Stomach (tissue), 8 donors: ENCODE measurements at regions not wholly inside any gene's neighbourhood (a gene's known extent, or its start where the extent isn't known, plus 50 kb on each side); places are given as distances from the start of the nearest gene placed in this dataset.

Experiments
- DNase-seq, 2 donors: peaks; one replicate each; pipeline versions ENCODE4 v3.0.0 to v3.0.0-alpha.2; 2013 to 2019
- H3K27ac ChIP-seq, 5 donors: fragments of 200-600 bp in 4 of 5; sonication (generic) in 4 of 5; one replicate each; pipeline ENCODE4 v1.5.1; 2013 to 2019; ENCODE audit warnings: mild to moderate bottlenecking in 1 of 5, moderate library complexity in 1 of 5
- H3K27me3 ChIP-seq, 3 donors: fragments of 200-600 bp; sonication (generic); one replicate each; pipeline ENCODE4 v1.5.1; 2017 to 2019; ENCODE audit warnings: mixed run types in 1 of 3
- H3K36me3 ChIP-seq, 4 donors: fragments of 200-600 bp; sonication (generic); 1 replicate in 3 of 4; 2 replicates in 1 of 4; pipeline ENCODE4 v1.5.1; 2016 to 2019
- H3K4me1 ChIP-seq, 4 donors: fragments of 200-600 bp; sonication (generic); one replicate each; pipeline ENCODE4 v1.5.1; 2016 to 2019
- H3K4me3 ChIP-seq, 4 donors: fragments of 200-600 bp; sonication (generic) in 3 of 4; one replicate each; pipeline ENCODE4 v1.5.1; 2016 to 2019; ENCODE audit warnings: mild to moderate bottlenecking in 1 of 4
- H3K9me3 ChIP-seq, 4 donors: fragments of 200-600 bp; sonication (generic); one replicate each; pipeline ENCODE4 v1.5.1; 2016 to 2019
- CTCF ChIP-seq, 7 experiments: fragments of 450-650 bp in 4 of 7; fragments of 200-600 bp in 3 of 7; sonication (generic) in 3 of 7; IDR thresholded peaks; one replicate each; pipeline ENCODE4 v1.5.1; 2016 to 2019; ENCODE audit warnings: antibody characterized with exemption in 7 of 7, control low read depth in 2 of 7, mild to moderate bottlenecking in 1 of 7
- EP300 ChIP-seq: sonication (generic); formaldehyde crosslinking; IDR thresholded peaks from one replicate; pipeline ENCODE4 v1.6.1; 2017; ENCODE audit warnings: antibody characterized with exemption
- POLR2A ChIP-seq, 4 donors: fragments of 450-650 bp; IDR thresholded peaks; one replicate each; pipeline ENCODE4 v1.6.1; 2016; ENCODE audit warnings: antibody characterized with exemption in 4 of 4, control low read depth in 2 of 4, mild to moderate bottlenecking in 1 of 4, moderate library complexity in 1 of 4
- POLR2AphosphoS5 ChIP-seq, 3 donors: sonication (generic); formaldehyde crosslinking; IDR thresholded peaks; one replicate each; pipeline ENCODE4 v1.6.1; 2016; ENCODE audit warnings: antibody characterized with exemption in 3 of 3
- WGBS, 5 donors: extraction: QIAGEN DNeasy Blood & Tissue Kit in 3 of 5; methylation state at CpG; one replicate each; pipeline versions ENCODE4 v1.1.5 to v1.1.7; 2013 to 2018; 5-methylcytosine and 5-hydroxymethylcytosine counted together
- intact Hi-C: fragments of 100-400 bp; cut with DNase I; formaldehyde crosslinking; loops from one replicate; pipeline ENCODE4 v1.15.1; 2023; ENCODE audit warnings: low total_unique reads
- donor health status: healthy with polysubstance abuse.
- donor health status: Bipolar disorder and iron deficiency.
- donor health status: healthy.

- no peaks in the 10 kb centered on the region for H3K27me3 ChIP-seq
- no peaks in the 10 kb centered on the region for H3K36me3 ChIP-seq
- no peaks in the 10 kb centered on the region for H3K9me3 ChIP-seq
- 76 to 94% (median 84%) methylated on average over 7 of the region's 7 CpGs for WGBS, 5 donors
- H3K27ac ChIP-seq: no peak overlapping the region
- DNase-seq: no peak
- no peak overlapping the region for H3K4me3 ChIP-seq
- no peaks in the 10 kb centered on the region for H3K4me1 ChIP-seq
- intact Hi-C loops: no loop called here
- no peak for TF ChIP-seq POLR2A (IDR thresholded peaks at IDR 0.05)
- no peak for TF ChIP-seq EP300
- no peak for TF ChIP-seq CTCF (IDR thresholded peaks at IDR 0.05)
- no peak for TF ChIP-seq POLR2AphosphoS5 (IDR thresholded peaks at IDR 0.05)
These were observed 290.8 kb downstream of the EMP1 start for GRCh38 chr12:13487326-13487725.

GRCh38 chr12:13486794-13487193 lies 290.3 kb downstream of the EMP1 start:
- no peak overlapping the region for H3K27ac ChIP-seq
- no peaks in the 10 kb centered on the region for H3K4me1 ChIP-seq
- H3K4me3 ChIP-seq: no peak overlapping the region
- H3K27me3 ChIP-seq: no peaks in the 10 kb centered on the region
- H3K9me3 ChIP-seq: no peaks in the 10 kb centered on the region
- 88 to 98% (median 89%) methylated on average over 3 of the region's 3 CpGs for WGBS, 5 donors
- DNase-seq: no peak
- H3K36me3 ChIP-seq: no peaks in the 10 kb centered on the region
- intact Hi-C loops: no loop called here
- TF ChIP-seq POLR2A (IDR thresholded peaks at IDR 0.05) (no peak), CTCF (IDR thresholded peaks at IDR 0.05) (no peak), POLR2AphosphoS5 (IDR thresholded peaks at IDR 0.05) (no peak), EP300 (no peak)

GRCh38 chr12:13478650-13479181 lies 282.2 kb downstream of the EMP1 start:
- intact Hi-C loops: no loop called here
- WGBS, 5 donors: 76 to 84% (median 80%) methylated on average over 6 of the region's 6 CpGs
- Histone ChIP-seq H3K27me3 (peaks cover 0 to 12% (median 0%) of the 10 kb centered on the region in 3 donors), H3K27ac (no peak overlapping the region), H3K4me1 (no peaks in the 10 kb centered on the region), H3K9me3 (no peaks in the 10 kb centered on the region), H3K36me3 (no peaks in the 10 kb centered on the region), H3K4me3 (no peak overlapping the region)
- DNase-seq: no peak
- TF ChIP-seq EP300: no peak
- no peak for TF ChIP-seq CTCF (IDR thresholded peaks at IDR 0.05)
- no peak for TF ChIP-seq POLR2A (IDR thresholded peaks at IDR 0.05)
- TF ChIP-seq POLR2AphosphoS5 (IDR thresholded peaks at IDR 0.05): no peak

GRCh38 chr12:13474381-13474780 lies 277.9 kb downstream of the EMP1 start:
- no peaks in the 10 kb centered on the region for H3K4me1 ChIP-seq
- H3K36me3 ChIP-seq: no peaks in the 10 kb centered on the region
- H3K4me3 ChIP-seq: no peak overlapping the region
- H3K27ac ChIP-seq: no peak overlapping the region
- 63 to 92% (median 74%) methylated on average over 1 of the region's 1 CpG for WGBS, 5 donors
- H3K27me3 ChIP-seq: peaks cover 0 to 12% (median 0%) of the 10 kb centered on the region in 3 donors
- no peaks in the 10 kb centered on the region for H3K9me3 ChIP-seq
- TF ChIP-seq POLR2A (IDR thresholded peaks at IDR 0.05) (no peak), EP300 (no peak), CTCF (IDR thresholded peaks at IDR 0.05) (no peak), POLR2AphosphoS5 (IDR thresholded peaks at IDR 0.05) (no peak)
- intact Hi-C loops: no loop called here
- no peak for DNase-seq
